Right cardiac atrium (tissue), 5 donors: ENCODE measurements at regions not wholly inside any gene's neighbourhood (a gene's known extent, or its start where the extent isn't known, plus 50 kb on each side); places are given as distances from the start of the nearest gene placed in this dataset.

Source experiments
- ATAC-seq, 2 donors: fragments of 200-7000 bp; cut with Tn5 transposase; one replicate each; pipeline versions ENCODE4 v1.8.0 to v1.9.1; 2020; ENCODE audit warnings: moderate library complexity in 2 of 2, mild to moderate bottlenecking in 1 of 2
- DNase-seq, 3 donors: peaks; one replicate each; pipeline ENCODE4 v3.0.0-alpha.2; 2020
- H3K27ac ChIP-seq: one replicate; pipeline ENCODE4 v1.5.1; 2013; ENCODE audit warnings: mild to moderate bottlenecking, low read length, control low read depth, moderate library complexity
- H3K27me3 ChIP-seq: one replicate; pipeline ENCODE4 v1.6.1; 2013; ENCODE audit not compliant: control insufficient read depth, insufficient read depth
- H3K4me1 ChIP-seq: one replicate; pipeline ENCODE4 v1.6.1; 2013; ENCODE audit warnings: low read length; ENCODE audit not compliant: control insufficient read depth, insufficient read depth
- H3K4me3 ChIP-seq: one replicate; pipeline ENCODE4 v1.5.1; 2013; ENCODE audit warnings: low read length, control low read depth
- H3K9me3 ChIP-seq: one replicate; pipeline ENCODE4 v1.6.1; 2013; ENCODE audit warnings: low read length; ENCODE audit not compliant: control insufficient read depth
- WGBS: extraction: QIAGEN DNeasy Blood & Tissue Kit; methylation state at CpG from one replicate; pipeline ENCODE4 v1.1.7; 2013; 5-methylcytosine and 5-hydroxymethylcytosine counted together
- intact Hi-C, 4 donors: fragments of 100-400 bp; cut with DNase I; formaldehyde crosslinking; loops; one replicate each; pipeline versions ENCODE4 v1.11.0 to v1.14.0; 2022 to 2023
- donor health status: healthy with polysubstance abuse.
- donor health status: DM: no; HTN: yes; CAD: no.
- donor health status: DM: no; HTN: no; CAD: no.
- donor health status: DM: no; HTN: yes; CAD: no; lungs with severe emphysema.
- donor health status: DM: yes; HTN: yes; CAD: no.

GRCh38 chr5:171595401-171595800 is 176.0 kb downstream of the FGF18 start:
- Histone ChIP-seq H3K27ac (no peak overlapping the region), H3K4me1 (no peaks in the 10 kb centered on the region), H3K4me3 (no peak overlapping the region), H3K27me3 (no peaks in the 10 kb centered on the region), H3K9me3 (no peaks in the 10 kb centered on the region)
- intact Hi-C loops, result no loop called here
- ATAC-seq (no peak), DNase-seq (no peak)
- 80% methylated on average over 3 of the region's 3 CpGs for WGBS

- WGBS, result 62% methylated on average over 3 of the region's 3 CpGs
- DNase-seq (peak in 1 of 3 donors; percentile 66), ATAC-seq (peak in 1 of 2 donors; percentile 57)
- intact Hi-C loops, result no loop called here
- H3K4me1 ChIP-seq, result peaks cover under 1% of the 10 kb centered on the region
- H3K9me3 ChIP-seq, result no peaks in the 10 kb centered on the region
- H3K27ac ChIP-seq, result no peak overlapping the region
- H3K27me3 ChIP-seq, result no peaks in the 10 kb centered on the region
- no peak overlapping the region for H3K4me3 ChIP-seq
Measured at GRCh38 chr5:171595801-171596231, 176.4 kb downstream of the FGF18 start.

GRCh38 chr5:171596391-171596878 is 177.0 kb downstream of the FGF18 start:
- intact Hi-C loops, result no loop called here
- Histone ChIP-seq H3K27me3 (no peaks in the 10 kb centered on the region), H3K4me1 (peaks cover 2% of the 10 kb centered on the region), H3K9me3 (no peaks in the 10 kb centered on the region), H3K4me3 (no peak overlapping the region), H3K27ac (peak overlapping the region; percentile 32)
- peak; percentile 91 to 97 (median 95) for DNase-seq
- peak; percentile 91 to 93 for ATAC-seq
- WGBS, result 16% methylated on average over 22 of the region's 22 CpGs

GRCh38 chr5:171597946-171598640 is 178.6 kb downstream of the FGF18 start:
- H3K27ac ChIP-seq, result no peak overlapping the region
- no peak overlapping the region for H3K4me3 ChIP-seq
- intact Hi-C loops, result no loop called here
- 88% methylated on average over 6 of the region's 6 CpGs for WGBS
- peaks cover 2% of the 10 kb centered on the region for H3K4me1 ChIP-seq
- DNase-seq (no peak), ATAC-seq (no peak)
- no peaks in the 10 kb centered on the region for H3K9me3 ChIP-seq
- H3K27me3 ChIP-seq, result no peaks in the 10 kb centered on the region

- no peak for DNase-seq
Measured at GRCh38 chr5:171598641-171599152, 179.2 kb downstream of the FGF18 start.

GRCh38 chr5:171599411-171599810 is 180.0 kb downstream of the FGF18 start:
- WGBS, result 42% methylated on average over 10 of the region's 10 CpGs
- DNase-seq, result peak; percentile 66 to 84 (median 77)
- Histone ChIP-seq H3K4me1 (peaks cover 2% of the 10 kb centered on the region), H3K27me3 (no peaks in the 10 kb centered on the region), H3K27ac (no peak overlapping the region), H3K9me3 (no peaks in the 10 kb centered on the region), H3K4me3 (no peak overlapping the region)
- ATAC-seq, result peak; percentile 55 to 56
- intact Hi-C loops, result no loop called here

More at GRCh38 chr5:171598641-171599152, 179.2 kb downstream of the FGF18 start:
- no peak overlapping the region for H3K4me3 ChIP-seq
- H3K27ac ChIP-seq, result no peak overlapping the region
- 94% methylated on average over 7 of the region's 7 CpGs for WGBS
- H3K27me3 ChIP-seq, result no peaks in the 10 kb centered on the region
- H3K9me3 ChIP-seq, result no peaks in the 10 kb centered on the region
- intact Hi-C loops, result no loop called here
- no peak for ATAC-seq
- peaks cover 2% of the 10 kb centered on the region for H3K4me1 ChIP-seq

- no peak for DNase-seq
- Histone ChIP-seq H3K27me3 (no peaks in the 10 kb centered on the region), H3K27ac (no peak overlapping the region), H3K9me3 (no peaks in the 10 kb centered on the region), H3K4me3 (no peak overlapping the region), H3K4me1 (peaks cover 2% of the 10 kb centered on the region)
- 88% methylated on average over 7 of the region's 7 CpGs for WGBS
- intact Hi-C loops, result no loop called here
- ATAC-seq, result no peak
Measured at GRCh38 chr5:171599957-171600612, 180.6 kb downstream of the FGF18 start.

- Histone ChIP-seq H3K4me3 (no peak overlapping the region), H3K27me3 (no peaks in the 10 kb centered on the region), H3K27ac (no peak overlapping the region), H3K4me1 (peaks cover 2% of the 10 kb centered on the region), H3K9me3 (no peaks in the 10 kb centered on the region)
- DNase-seq, result peak; percentile 70 to 84 (median 76)
- intact Hi-C loops, result no loop called here
- no peak for ATAC-seq
- 21% methylated on average over 8 of the region's 8 CpGs for WGBS
Measured at GRCh38 chr5:171600741-171601265, 181.4 kb downstream of the FGF18 start.

GRCh38 chr5:171601266-171601881 is 181.9 kb downstream of the FGF18 start:
- ATAC-seq (no peak), DNase-seq (peak in 2 of 3 donors; percentile 31 to 67)
- Histone ChIP-seq H3K27me3 (no peaks in the 10 kb centered on the region), H3K4me3 (no peak overlapping the region), H3K27ac (no peak overlapping the region), H3K4me1 (peaks cover 2% of the 10 kb centered on the region), H3K9me3 (no peaks in the 10 kb centered on the region)
- 58% methylated on average over 9 of the region's 9 CpGs for WGBS
- intact Hi-C loops, result no loop called here

- peaks cover 2% of the 10 kb centered on the region for H3K4me1 ChIP-seq
- DNase-seq (no peak), ATAC-seq (no peak)
- H3K27ac ChIP-seq, result no peak overlapping the region
- H3K27me3 ChIP-seq, result no peaks in the 10 kb centered on the region
- no peak overlapping the region for H3K4me3 ChIP-seq
- intact Hi-C loops, result no loop called here
- 93% methylated on average over 2 of the region's 2 CpGs for WGBS
- H3K9me3 ChIP-seq, result no peaks in the 10 kb centered on the region
Measured at GRCh38 chr5:171603591-171603990, 182.0 kb upstream of the SMIM23 start.

GRCh38 chr5:171604195-171604594 is 181.4 kb upstream of the SMIM23 start:
- Histone ChIP-seq H3K4me3 (no peak overlapping the region), H3K4me1 (peaks cover 2% of the 10 kb centered on the region), H3K27me3 (no peaks in the 10 kb centered on the region), H3K9me3 (no peaks in the 10 kb centered on the region), H3K27ac (no peak overlapping the region)
- no peak for ATAC-seq
- DNase-seq, result no peak
- intact Hi-C loops, result no loop called here
